ENCODE measurements at regions not wholly inside any gene's neighbourhood (a gene's known extent, or its start where the extent isn't known, plus 50 kb on each side); places are given as distances from the start of the nearest gene placed in this dataset.
"Not testable (repeated sequence)": the region's sequence is repeated elsewhere in the genome, so short reads cannot be mapped to it uniquely, and the experiment has no call there.

GRCh38 chr19:20285876-20286275 is 118.9 kb downstream of the ZNF486 start:
- H3K4ac ChIP-seq (ENCODE audit: low read depth, low read length); H2BK120ac ChIP-seq (ENCODE audit: low read depth, low read length); H3K4me2 ChIP-seq (ENCODE audit: low read depth, low read length); H3K14ac ChIP-seq (replicated peaks; ENCODE audit: low read depth, low read length); H3K9ac ChIP-seq (ENCODE audit: low read depth, low read length); ATAC-seq (ENCODE audit: low read depth); H3K9me1 ChIP-seq (ENCODE audit: insufficient read depth, low read length); H3K27ac ChIP-seq (ENCODE audit: insufficient read depth, low read length); H3K18ac ChIP-seq (ENCODE audit: low read depth, low read length); CTCF ChIA-PET; intact Hi-C loops (cut with micrococcal nuclease); H3K56ac ChIP-seq (ENCODE audit: extremely low read depth, insufficient read depth, low read length); H3K27me3 ChIP-seq (ENCODE audit: control insufficient read depth, insufficient read depth, low read length); H4K91ac ChIP-seq (ENCODE audit: insufficient read depth, low read depth, low read length); H3K36me3 ChIP-seq (ENCODE audit: control insufficient read depth, insufficient read depth, low read length); H2AFZ ChIP-seq (replicated peaks; ENCODE audit: low read length, poor library complexity); H2AK9ac ChIP-seq (replicated peaks; ENCODE audit: low read depth, low read length, poor library complexity); H3K79me1 ChIP-seq (ENCODE audit: low read depth in 1 of 2, low read length in 2 of 2); H4K5ac ChIP-seq (ENCODE audit: low read depth, low read length); dilution Hi-C loops (cut with HindIII; ENCODE audit: low sequenced_read_pairs, unreplicated experiment); H3K4me1 ChIP-seq (ENCODE audit: control insufficient read depth, insufficient read depth, low read length); H3K4me3 ChIP-seq (ENCODE audit: insufficient read depth, low read depth, low read length); BruUV-seq (replicated peaks); H4K8ac ChIP-seq (ENCODE audit: low read depth in 2 of 2, low read length in 2 of 2); H3K23ac ChIP-seq (ENCODE audit: low read depth, low read length); H2BK5ac ChIP-seq (ENCODE audit: low read depth, low read length, poor library complexity, severe bottlenecking); H2BK20ac ChIP-seq (ENCODE audit: low read depth, low read length); POLR2A ChIA-PET (ENCODE audit: unreplicated experiment); H2BK15ac ChIP-seq (ENCODE audit: low read depth, low read length); H4K20me1 ChIP-seq (ENCODE audit: insufficient read depth, low read length); in situ Hi-C loops (cut with MboI; ENCODE audit: low sequenced_read_pairs); H3K9me3 ChIP-seq (ENCODE audit: control insufficient read depth, insufficient read depth, low read length); H2AK5ac ChIP-seq (ENCODE audit: low read depth, low read length); DNase-seq: not testable (repeated sequence)
- no CpG with 5 or more reads among the region's 4 CpGs for WGBS, 2 experiments (ENCODE audit: extremely low coverage in 2 of 2, insufficient read length in 1 of 2)
